IPS DF 4.7 (cell line): ENCODE measurements at regions not wholly inside any gene's neighbourhood (a gene's known extent, or its start where the extent isn't known, plus 50 kb on each side); places are given as distances from the start of the nearest gene placed in this dataset.
"Not testable (repeated sequence)": the region's sequence is repeated elsewhere in the genome, so short reads cannot be mapped to it uniquely, and the experiment has no call there.

Source experiments
- DNase-seq: peaks from one replicate; pipeline ENCODE4 v3.0.0-alpha.2; 2013; ENCODE audit warnings: low spot score; ENCODE audit errors: extremely low read depth

DNA sequence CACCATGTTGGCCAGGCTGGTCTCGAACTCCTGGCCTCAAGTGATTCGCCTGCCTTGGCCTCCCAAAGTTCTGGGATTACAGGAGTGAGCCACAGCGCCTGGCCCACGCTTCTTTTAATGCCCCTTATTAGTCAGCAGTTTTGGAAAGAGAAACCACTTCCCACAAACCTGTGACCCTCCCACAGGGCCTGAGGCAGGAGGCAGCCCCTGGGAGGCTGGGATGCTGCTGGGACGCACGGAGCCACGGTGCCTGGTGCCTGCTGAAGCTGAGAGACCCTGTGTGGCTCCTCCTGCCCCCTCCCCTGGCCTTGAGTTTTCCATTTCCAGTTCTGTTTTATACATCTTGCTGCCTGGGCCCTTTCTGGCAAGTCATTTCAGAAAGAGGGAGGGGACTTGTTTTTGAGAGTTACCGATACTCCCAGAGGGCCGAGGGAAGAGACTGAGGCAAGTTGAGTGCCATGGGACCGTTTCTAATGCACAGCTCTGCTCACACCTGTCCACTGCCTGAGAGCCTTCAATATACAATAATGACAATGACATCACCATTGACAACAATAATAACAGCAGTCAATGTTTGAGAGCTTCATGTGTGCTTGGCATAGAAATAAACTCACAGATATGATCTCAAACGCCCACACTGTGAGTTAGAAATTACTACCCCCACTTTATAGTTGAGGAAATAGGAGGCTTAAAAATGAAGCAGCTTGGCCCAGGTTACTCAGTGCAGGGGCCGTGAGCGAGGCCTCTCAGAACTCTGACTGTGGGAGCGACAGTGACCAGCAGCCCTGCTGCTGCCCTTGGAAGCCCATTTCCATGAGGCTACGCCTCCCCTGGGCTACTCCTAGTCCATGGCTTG lies 78.1 kb upstream of the YWHAQ start:
- no peak for DNase-seq

- no peak for DNase-seq
Observed at GRCh38 chr2:9709539-9710285, 78.9 kb upstream of the YWHAQ start.

GRCh38 chr2:9710311-9710710 lies 79.5 kb upstream of the YWHAQ start:
- DNase-seq, result no peak

GRCh38 chr2:9712263-9712662 lies 81.5 kb upstream of the YWHAQ start:
- DNase-seq, result no peak

- DNase-seq, result no peak
Observed at GRCh38 chr2:9714630-9715214, 83.9 kb upstream of the YWHAQ start.

- no peak for DNase-seq
Observed at GRCh38 chr2:9715238-9715637, 84.4 kb upstream of the YWHAQ start.

DNA sequence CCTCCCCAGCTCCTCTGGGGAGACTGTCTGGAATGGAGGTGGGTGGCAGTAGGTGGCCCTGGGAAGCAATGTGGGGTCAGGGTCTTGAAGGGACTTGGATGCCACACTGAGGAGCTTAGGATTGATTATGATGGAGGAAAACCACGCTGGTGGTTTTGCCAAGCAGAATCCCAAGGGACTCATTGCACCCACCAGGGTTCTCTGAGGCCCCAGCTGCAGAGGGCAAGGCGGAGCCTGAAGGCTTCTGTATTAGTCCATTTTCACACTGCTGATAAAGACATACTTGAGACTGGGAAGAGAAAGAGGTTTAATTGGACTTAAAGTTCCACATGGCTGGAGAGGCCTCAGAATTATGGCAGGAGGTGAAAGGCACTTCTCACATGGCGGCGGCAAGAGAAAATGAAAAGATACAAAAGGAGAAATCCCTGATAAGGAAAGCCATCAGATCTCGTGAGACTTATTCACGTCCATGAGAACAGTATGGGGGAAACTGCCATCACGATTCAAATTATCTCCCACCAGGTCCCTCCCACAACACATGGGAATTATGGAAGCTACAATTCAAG lies 87.2 kb upstream of the YWHAQ start:
- DNase-seq, result no peak

- DNase-seq, result no peak
Observed at GRCh38 chr2:9720352-9721093, 89.7 kb upstream of the YWHAQ start.

DNA sequence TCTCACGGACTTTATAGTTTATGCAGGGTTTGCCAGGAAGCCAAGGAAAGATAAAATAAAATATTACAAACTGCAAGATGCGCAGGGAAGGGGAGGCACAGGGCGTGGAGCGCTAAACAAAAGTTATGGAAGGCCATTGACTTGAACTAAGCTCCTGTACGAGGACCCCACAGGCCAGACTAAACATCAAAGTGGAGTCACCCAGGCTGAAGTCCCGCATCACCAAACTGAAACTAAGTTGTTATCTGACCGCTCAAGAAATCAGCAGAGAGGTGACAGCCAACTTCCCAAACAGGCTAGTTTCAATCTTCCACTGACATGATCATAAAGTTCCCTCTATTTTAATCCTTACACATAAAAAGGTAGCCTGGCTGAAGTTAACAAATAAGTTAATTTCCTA lies 90.5 kb upstream of the YWHAQ start:
- DNase-seq, result no peak

DNA sequence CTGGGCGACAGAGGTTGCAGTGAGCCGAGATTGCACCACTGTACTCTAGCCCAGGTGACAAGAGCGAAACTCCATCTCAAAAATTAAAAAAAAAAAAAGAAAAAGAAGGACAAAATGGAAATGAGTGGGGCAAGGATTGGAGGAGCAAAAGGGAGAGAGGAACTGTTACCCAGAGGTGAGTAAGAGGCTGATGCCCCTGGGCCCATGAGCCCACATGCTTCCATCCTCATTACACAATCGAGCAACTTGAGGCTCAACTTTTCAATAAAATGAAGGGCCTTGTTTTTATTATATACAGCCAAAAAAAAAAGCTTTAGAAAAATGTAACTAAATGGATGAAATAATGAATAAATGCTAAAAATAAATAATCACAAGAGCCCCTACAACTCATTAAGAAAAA lies 91.7 kb upstream of the YWHAQ start:
- DNase-seq, result no peak

GRCh38 chr2:9724565-9724964 lies 93.8 kb upstream of the YWHAQ start:
- no peak for DNase-seq

DNA sequence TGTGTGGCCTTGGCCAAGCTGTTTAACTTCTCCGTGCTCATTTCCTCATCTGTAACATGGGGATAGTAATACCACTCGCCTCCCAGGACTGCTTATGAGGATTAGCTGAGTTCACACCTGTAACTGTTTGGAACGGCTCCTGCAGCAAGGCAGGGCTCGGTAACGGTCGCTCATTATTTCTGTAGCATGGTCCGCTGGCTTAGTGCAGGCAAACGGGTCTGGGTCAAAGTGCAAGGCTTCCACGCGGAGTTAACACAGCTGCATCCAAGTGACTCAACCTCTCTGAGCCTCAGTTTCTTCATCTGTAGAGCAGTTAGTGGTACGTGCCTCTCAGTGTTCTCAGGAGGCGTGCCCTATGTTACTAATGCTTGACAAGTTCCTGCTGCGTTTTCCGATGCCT lies 94.3 kb upstream of the YWHAQ start:
- no peak for DNase-seq

- not testable (repeated sequence) for DNase-seq
Observed at GRCh38 chr2:9726016-9726415, 95.2 kb upstream of the YWHAQ start.

DNA sequence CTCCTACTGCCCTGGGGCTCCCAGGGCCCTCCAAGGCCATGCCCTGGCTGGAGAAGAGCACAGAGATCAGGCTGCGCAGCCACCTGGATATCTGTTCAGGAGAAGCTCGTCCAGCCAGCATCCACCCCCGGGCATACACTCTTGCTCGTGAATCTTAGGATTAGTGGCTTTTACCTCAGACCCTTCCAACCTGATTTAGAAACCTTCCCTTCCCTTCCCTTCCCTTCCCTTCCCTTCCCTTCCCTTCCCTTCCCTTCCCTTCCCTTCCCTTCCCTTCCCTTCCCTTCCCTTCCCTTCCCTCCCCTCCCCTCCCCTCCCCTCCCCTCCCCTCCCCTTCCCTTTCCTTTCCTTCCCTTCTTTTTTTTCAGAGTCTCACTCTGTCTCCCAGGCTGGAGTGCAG lies 99.7 kb upstream of the YWHAQ start:
- DNase-seq, result not testable (repeated sequence)

DNA sequence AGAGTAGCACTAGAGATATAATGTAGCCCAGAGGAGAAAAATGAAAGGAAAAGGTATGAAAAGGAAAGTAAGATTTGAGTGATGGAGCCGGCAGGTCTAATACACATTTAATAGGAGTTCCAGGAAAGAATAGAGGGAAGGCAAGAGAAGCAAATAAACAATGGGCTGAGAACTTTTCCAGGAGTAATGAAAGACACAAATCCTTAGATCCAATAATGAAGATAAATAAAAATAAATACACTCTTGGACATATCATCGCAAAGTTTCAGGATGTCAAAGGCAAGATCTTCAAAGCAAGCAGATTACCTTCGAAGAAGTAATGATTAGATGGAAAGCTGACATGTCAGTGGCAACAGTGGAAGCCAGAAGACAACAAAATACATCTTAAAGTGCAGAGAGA lies 102.0 kb upstream of the YWHAQ start:
- no peak for DNase-seq

DNA sequence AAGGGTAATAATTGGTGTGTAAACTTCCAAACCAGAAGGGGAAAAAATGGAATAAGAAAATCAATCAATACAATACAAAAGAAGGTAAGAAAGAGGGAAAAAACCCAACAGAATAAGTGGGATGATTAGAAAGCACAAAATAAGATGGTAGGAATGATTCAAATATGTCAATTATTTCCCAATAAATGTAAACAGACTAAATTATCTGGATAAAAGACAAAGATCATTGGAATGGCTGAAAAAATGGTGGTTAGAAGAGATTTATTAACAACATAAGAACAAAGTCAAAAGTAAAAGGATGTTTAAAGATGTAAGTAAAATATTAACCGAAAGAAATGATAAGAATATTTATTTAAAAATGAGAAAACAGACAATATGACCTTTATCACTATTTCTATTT lies 103.5 kb upstream of the YWHAQ start:
- no peak for DNase-seq

DNA sequence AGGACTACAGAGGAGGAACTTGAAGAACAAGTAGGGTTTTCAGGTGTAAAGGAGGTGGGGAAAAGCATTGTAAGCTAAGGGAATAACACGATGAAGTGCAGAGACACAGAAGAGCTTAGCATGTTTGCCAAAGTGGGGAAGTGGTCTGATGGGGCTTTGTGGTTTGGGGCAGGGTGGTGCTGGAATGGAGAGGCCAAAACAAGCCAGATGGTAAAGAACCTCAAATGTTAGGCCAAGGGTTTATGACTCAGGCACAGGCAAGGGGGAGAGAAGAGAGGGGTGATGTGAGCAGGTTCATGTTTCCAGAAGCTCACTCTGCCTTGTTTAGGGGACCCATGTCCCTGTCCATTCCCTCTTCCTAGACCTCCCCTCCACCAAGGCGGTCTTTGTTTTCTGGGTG lies 104.5 kb upstream of the YWHAQ start:
- DNase-seq, result no peak

DNA sequence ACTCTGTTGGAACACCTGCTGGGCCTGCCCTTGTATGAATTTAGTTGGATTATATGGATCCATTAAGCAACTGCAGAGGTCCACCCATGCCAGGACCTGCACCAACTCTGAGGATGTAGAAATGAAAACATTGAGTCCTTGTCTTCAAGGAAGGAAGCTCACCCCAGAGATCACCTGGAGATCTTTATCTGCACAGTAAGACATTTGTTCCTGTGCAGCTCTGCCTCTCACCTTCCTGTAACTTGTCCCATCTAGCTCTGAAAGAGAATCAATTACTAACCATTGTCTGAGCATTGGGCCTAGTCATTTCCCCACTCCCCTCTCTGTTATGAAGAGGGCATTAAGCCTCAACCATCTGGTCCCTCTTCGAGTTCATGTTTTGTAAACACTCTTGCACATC lies 105.2 kb upstream of the YWHAQ start:
- DNase-seq, result no peak

DNA sequence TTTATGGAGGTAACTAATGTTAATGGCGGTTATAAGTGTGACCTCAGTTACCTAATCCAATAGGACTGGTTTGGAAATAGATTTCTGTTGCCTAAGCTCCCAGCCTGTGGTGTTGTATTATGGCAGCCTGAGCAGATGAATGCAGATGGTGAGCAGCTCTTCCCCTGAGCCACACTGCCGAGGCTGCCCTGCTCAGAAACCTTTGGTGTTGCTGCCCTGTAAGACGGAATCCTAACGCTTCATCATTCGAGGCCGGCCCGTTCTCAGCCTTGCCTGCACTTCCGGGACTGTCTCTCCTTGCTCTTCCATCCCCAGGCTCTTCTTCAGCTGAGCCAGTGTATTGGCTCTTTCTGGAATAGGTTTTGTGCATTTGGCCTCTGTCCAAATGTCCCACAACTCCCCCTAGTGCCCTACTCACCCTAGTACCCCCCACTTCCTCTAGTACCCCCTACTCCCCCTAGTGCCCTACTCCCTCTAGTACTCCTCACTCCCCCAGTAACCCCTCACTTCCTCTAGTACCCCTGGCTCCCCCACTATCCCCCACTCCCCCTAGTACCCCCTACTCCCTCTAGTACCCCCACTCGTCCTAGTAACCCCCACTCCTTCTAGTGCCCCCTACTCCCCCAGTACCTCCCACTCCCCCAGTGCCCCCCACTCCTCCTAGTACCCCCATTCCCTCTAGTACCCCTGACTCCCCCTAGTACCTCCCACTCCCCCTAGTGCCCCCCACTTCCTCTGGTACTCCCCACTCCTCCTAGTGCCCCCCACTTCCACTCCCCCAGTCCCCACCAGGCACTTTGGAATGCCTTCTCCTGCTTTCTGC lies 106.0 kb upstream of the TAF1B start:
- DNase-seq, result no peak

- DNase-seq, result no peak
Observed at GRCh38 chr2:9738062-9738461, 105.2 kb upstream of the TAF1B start.
